Loucy (cell line): ENCODE measurements at regions not wholly inside any gene's neighbourhood (a gene's known extent, or its start where the extent isn't known, plus 50 kb on each side); places are given as distances from the start of the nearest gene placed in this dataset.

Source experiments
- CTCF ChIP-seq: fragments of 200-600 bp; sonication (generic); conservative IDR thresholded peaks from 2 replicates; pipeline ENCODE4 v1.5.1; 2014; ENCODE audit warnings: mild to moderate bottlenecking, antibody characterized with exemption, low read length
- EZH2phosphoT487 ChIP-seq: fragments of 200-600 bp; IDR thresholded peaks from 2 replicates; pipeline ENCODE4 v1.6.1; 2018; ENCODE audit warnings: antibody characterized with exemption, mild to moderate bottlenecking, moderate library complexity, borderline replicate concordance

GRCh38 chr1:163796394-163796821, 474.7 kb downstream of the NUF2 start:
- no peak for TF ChIP-seq CTCF
- TF ChIP-seq EZH2phosphoT487, result no peak
